NT2/D1 (cell line): ENCODE measurements at regions not wholly inside any gene's neighbourhood (a gene's known extent, or its start where the extent isn't known, plus 50 kb on each side); places are given as distances from the start of the nearest gene placed in this dataset.
"Not testable (repeated sequence)": the region's sequence is repeated elsewhere in the genome, so short reads cannot be mapped to it uniquely, and the experiment has no call there.

Experiments
- DNase-seq: peaks from one replicate; pipeline ENCODE4 v3.0.0-alpha.2; 2011; ENCODE audit warnings: low read depth, low spot score
- H3K27me3 ChIP-seq: 2 replicates; pipeline ENCODE4 v1.6.0; 2011; ENCODE audit warnings: mild to moderate bottlenecking; ENCODE audit not compliant: insufficient read length, insufficient read depth
- H3K36me3 ChIP-seq: 2 replicates; pipeline ENCODE4 v1.6.1; 2011; ENCODE audit warnings: mild to moderate bottlenecking, low read length, mixed read lengths; ENCODE audit not compliant: insufficient read depth, insufficient read length
- H3K4me1 ChIP-seq: 2 replicates; pipeline ENCODE4 v1.5.1; 2011; ENCODE audit not compliant: insufficient read depth, insufficient read length
- H3K4me3 ChIP-seq: 2 replicates; pipeline ENCODE4 v1.5.1; 2011; ENCODE audit warnings: low read depth; ENCODE audit not compliant: insufficient read length
- H3K9ac ChIP-seq: 2 replicates; pipeline ENCODE4 v1.6.0; 2011; ENCODE audit warnings: low read depth; ENCODE audit not compliant: insufficient read length
- H3K9me3 ChIP-seq: 2 replicates; pipeline ENCODE4 v1.5.1; 2011; ENCODE audit warnings: mild to moderate bottlenecking, low read length; ENCODE audit not compliant: insufficient read depth

DNA sequence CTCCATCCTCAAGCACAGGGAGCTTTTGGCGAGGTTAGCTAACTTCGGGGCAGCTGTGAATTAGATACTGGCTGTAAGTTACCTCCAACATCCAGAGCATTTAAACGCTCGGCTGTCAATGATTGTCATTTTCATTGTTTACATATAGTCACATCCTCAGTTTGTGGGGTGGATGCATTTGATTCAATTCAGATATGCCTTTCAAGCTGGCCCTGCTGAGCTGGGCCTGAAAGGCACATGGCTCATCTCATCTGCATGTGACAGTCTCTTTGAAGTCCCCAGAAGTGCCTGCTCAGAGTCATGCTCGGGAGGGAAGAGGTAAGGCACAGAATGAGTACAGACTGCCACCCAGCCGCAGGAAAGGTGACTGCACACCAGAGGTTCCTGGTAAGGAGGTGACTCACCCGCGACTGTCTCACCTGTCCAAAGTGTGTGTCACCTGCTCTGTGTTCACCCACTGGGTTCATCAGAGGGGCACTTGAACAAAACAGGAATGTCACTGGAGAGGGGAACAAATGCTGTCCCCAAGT is 281.2 kb upstream of the PLGLB2 start:
- not testable (repeated sequence) for H3K9ac ChIP-seq, H3K27me3 ChIP-seq, H3K4me1 ChIP-seq, H3K36me3 ChIP-seq, H3K4me3 ChIP-seq, DNase-seq, H3K9me3 ChIP-seq

DNA sequence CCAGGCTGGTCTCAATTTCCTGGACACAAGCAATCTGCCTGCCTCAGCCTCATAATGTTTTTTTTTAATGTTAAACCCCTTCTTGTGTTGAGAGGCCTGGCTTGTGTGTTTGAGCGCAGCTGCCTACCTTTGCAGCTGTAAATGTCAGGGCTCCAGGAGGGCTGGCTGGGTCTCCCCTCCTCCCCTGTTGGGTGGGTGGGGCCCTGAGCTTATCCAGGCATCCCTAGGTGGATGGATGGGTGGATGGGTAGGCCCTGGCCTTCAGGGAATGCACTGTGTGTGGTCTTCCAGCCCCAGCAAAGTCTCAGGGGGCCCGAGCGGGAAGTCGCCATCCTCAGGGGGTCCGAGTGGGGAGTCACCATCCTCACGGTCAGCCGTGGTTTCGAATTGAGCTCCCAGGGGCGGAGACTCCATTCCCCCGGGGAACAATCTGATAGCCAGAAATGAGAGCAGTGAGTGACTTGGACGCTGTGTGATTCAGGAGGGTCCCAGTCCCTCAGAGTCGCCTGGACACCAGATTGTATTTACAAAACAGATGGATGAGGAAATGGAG is 279.4 kb upstream of the PLGLB2 start:
- H3K9ac ChIP-seq: not testable (repeated sequence)

DNA sequence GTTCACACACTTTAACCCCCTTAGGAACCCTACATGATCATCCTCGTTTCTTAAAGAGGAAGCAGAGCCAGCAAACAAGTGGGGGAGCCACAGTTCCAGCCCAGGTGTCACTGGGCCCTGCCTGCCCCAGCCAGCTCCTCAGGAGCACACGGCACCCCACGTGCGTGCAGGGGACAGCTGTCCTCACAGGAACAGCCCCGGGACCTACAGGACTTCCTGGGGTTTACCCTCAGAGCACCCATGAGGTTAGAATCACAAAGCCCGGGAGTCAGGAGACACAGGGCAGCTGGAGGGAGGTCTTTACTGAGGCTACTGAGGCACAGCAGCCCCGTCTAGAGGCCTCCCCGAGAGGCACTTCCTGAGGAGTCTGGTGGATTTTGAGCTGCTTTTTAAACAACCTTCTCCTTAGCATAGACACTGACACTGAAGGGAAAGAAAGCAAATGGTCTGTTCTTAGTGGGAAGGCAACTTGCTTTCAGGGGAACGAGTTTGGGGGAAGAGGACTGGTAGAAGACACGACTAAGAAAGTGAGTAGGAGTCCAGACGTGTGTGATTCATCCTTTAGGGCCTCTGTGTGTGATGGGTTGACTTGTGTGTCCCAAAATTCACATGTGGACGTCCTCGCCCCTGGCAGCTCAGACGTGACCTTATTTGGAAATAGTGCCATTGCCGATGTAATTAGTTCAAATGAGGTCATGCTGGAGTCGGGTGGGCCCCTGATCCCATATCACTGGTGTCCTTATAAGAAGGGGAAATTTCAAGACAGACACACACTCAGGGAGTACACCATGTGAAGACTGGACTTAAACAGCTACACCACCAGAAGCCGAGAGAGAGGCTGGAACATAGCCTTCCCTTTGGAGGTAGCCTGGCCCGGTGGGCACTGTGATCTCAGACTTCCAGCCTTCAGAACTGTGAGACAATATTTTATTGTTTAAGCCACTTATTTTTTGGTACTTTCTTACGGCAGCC is 278.4 kb upstream of the PLGLB2 start:
- not testable (repeated sequence) for DNase-seq, H3K36me3 ChIP-seq, H3K4me1 ChIP-seq, H3K9me3 ChIP-seq, H3K27me3 ChIP-seq, H3K4me3 ChIP-seq, H3K9ac ChIP-seq

More for the DNA sequence above, 279.4 kb upstream of the PLGLB2 start:
- H3K9me3 ChIP-seq, H3K36me3 ChIP-seq, H3K4me1 ChIP-seq, H3K4me3 ChIP-seq, DNase-seq, H3K27me3 ChIP-seq: not testable (repeated sequence)

DNA sequence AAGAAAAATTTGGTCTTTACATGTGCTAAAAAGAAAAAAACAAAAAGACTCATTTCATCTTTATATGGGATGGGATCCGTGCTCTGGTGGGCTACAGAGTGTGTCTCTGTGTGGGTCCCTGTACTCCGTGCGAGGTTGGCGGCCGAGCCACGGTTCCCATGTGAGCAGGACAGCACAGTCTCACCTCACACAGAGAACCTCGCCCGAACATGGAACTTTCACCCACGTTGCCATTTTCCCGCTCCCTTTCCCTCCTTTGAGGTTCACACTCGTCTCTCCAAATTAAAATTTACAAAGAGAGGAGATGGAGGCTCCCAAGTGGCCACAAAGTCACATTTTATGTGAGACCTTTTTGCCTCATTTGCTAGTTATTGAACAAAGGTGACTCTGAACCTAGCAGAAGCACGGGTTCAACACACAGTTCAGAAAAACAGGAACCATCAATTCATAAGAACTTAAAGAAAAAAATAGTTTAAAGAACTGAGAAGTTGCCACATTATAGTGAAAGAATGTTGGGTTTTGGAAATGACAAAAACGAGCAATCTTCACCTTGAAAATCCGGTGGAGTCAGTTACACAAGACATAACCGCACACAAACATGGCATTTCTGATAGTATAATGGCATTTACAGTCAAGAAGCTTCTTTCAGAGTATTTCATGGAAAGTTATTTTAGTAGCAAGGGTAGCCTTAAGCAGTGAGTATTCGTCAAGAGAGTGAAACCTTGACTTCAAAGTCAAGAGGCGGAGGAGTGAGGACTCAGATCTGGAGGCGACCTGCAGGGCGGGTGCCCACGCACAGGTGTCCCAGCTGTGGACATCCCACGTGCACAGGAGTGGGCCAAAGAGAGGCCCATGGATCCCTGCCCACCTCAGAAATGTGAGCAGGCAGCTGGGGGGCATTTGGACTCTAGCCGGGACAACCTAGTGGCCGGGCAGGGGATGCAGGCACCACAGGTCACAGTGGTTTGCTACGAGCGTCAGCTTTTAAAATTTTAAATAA is 277.2 kb upstream of the PLGLB2 start:
- not testable (repeated sequence) for H3K36me3 ChIP-seq, H3K27me3 ChIP-seq, DNase-seq, H3K9ac ChIP-seq, H3K4me3 ChIP-seq, H3K4me1 ChIP-seq, H3K9me3 ChIP-seq

DNA sequence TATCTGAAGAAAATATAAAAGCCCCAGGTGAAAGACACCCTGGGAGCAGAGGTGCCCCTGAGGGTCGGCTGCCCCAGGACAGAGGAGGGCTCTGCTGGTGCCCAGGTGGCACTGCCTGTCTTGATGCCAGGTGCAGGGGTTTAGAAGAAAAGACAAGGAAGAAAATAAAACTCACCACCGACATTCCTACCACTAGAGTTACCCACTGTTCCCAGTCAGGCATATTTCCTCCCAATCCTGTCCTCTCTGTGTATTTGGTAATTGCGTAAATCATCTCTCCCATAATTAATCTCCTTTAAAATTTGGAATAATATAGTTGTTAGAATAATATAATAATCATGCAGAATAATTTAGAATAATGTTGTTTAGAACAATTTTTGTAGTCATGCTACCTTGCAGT is 276.4 kb upstream of the PLGLB2 start:
- not testable (repeated sequence) for H3K4me3 ChIP-seq, H3K27me3 ChIP-seq, H3K9me3 ChIP-seq, H3K9ac ChIP-seq, DNase-seq, H3K36me3 ChIP-seq, H3K4me1 ChIP-seq

DNA sequence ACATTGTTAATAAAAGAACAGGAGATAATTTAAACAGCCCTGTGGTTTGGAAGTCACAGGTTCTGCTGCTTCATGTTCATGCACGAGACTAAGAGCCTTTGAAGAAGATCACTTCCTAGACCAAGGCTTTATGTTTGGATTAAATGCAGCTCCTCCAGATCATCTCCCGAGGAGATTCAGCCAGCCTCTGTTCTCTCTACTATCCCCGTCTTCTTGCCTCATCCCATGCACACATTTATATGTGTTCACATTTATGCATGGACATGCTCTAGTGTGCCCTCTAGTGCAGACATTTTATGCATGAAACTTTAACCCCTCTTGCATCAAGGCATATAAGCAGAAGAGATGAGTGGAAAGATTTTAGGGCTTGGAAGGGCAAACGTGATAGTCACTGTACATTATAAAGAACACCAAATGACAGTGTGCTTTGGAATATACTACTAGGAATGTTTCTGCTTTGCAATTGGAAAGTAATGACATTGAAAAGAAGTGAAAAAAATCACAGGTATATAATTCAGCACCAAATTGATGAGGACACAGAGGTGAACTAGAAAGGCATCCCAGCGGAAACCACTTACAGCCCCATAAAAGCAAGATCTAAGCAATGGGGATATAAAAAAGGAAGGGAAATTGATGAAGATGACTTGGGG is 271.5 kb upstream of the PLGLB2 start:
- H3K9me3 ChIP-seq, H3K4me1 ChIP-seq, H3K27me3 ChIP-seq, H3K9ac ChIP-seq, H3K4me3 ChIP-seq, DNase-seq, H3K36me3 ChIP-seq: not testable (repeated sequence)

DNA sequence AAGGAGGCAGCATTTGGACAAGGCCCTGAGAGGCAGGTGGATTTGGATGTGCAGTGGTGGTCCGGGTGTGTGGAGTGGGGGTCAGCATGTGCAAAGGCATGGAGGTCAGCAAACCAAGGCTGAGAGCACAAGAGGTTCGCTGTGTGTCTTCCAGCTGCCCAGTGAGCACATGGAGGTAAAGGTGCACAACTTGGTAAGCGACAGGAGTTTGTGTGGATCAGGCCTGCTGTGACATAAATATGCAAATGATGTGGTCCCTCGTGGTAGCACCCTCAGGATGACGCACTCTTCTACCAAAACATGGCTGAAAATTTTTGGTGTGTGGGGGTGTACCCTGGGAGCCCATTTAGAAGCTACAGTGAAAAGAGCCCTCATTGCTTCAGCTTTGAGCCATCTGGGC is 271.0 kb upstream of the PLGLB2 start:
- H3K9ac ChIP-seq, DNase-seq, H3K36me3 ChIP-seq, H3K4me1 ChIP-seq, H3K4me3 ChIP-seq, H3K9me3 ChIP-seq, H3K27me3 ChIP-seq: not testable (repeated sequence)

DNA sequence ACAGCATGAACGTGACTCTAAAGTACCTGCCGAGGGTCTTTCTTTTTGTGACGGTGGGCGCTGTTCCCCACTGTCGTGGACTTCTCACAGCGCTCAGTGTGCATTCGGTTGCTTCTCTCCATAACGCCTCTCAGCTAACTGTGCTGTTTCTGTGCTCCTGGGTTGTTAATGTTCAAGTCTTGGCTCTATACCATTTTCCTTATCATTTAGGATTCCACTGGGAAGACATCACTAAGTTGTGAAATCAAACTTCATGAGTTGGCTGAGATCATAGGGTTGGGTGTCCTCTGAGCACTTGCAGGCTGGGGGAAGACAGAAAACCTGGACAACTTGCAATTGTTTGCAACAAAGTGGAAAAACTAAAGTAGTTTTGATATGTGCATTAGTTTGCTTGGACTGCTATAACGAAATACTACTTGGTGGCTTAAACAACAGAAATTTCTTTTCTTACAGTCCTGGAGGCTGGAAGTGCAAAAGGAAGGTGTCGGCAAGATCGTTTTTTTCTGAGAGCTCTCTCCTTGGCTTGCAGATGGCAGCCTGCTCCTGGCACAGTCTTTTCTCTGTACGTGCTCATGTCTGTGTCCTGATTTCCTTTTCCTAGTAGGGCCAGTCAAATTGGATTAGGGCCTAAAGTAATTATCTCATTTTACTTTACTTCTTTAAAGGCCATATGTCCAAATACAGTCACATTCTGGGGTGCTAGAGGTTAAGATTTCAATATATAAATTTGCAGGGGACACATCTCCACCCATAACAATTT is 270.0 kb upstream of the PLGLB2 start:
- not testable (repeated sequence) for H3K9me3 ChIP-seq, DNase-seq, H3K4me3 ChIP-seq, H3K9ac ChIP-seq, H3K36me3 ChIP-seq, H3K4me1 ChIP-seq, H3K27me3 ChIP-seq

DNA sequence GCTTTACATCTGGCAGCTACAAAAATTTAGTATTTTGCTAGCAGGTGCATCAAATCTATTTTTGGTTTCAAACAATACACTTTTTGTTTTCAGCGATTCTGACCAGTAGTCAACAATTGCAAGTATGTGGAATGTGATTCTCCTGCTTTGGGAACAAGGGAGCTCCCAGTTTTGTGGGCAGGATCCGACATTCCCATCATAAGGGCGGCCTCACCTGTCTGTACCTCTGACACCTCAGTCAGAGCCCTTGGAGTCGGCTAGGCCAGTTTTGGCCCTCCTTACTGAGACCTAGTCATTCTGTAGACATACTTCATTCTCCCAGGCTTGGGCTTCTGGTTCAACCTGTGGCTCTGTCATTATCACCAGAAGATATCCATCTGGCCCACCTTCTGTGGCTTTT is 269.0 kb upstream of the PLGLB2 start:
- not testable (repeated sequence) for H3K9ac ChIP-seq, H3K9me3 ChIP-seq, H3K4me1 ChIP-seq, DNase-seq, H3K4me3 ChIP-seq, H3K27me3 ChIP-seq, H3K36me3 ChIP-seq

DNA sequence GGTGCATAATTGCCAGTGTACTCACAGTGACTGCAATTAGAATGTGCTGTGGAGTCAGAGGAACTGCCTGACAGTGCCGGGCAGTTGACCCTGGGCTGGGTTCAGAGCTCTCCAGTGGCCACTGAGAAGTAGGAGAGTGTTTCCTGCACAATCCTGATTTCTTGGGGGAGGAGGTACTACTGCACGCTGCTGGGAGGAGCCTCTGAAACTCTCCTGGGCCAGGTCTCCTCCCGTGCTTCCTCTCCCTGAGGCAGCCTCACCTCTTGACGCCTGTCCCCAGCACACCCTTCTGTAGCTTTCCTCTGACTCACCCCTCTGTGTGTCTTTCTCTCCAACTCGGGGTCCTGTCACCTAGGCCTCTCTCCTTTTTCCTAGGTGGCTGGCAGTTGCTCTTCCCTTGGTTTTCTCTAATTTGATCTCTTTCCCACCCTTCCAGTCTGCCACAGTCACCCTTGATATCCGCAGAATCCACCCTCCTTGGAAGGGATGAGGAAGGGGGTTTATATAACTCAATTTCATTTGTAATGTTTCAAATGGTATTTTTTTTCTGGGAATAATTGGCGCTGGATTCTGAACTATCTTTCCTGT is 264.7 kb upstream of the PLGLB2 start:
- not testable (repeated sequence) for H3K9me3 ChIP-seq, H3K4me1 ChIP-seq, H3K27me3 ChIP-seq, H3K36me3 ChIP-seq, H3K9ac ChIP-seq, H3K4me3 ChIP-seq, DNase-seq
